ENCODE measurements at regions not wholly inside any gene's neighbourhood (a gene's known extent, or its start where the extent isn't known, plus 50 kb on each side); places are given as distances from the start of the nearest gene placed in this dataset.

DNA sequence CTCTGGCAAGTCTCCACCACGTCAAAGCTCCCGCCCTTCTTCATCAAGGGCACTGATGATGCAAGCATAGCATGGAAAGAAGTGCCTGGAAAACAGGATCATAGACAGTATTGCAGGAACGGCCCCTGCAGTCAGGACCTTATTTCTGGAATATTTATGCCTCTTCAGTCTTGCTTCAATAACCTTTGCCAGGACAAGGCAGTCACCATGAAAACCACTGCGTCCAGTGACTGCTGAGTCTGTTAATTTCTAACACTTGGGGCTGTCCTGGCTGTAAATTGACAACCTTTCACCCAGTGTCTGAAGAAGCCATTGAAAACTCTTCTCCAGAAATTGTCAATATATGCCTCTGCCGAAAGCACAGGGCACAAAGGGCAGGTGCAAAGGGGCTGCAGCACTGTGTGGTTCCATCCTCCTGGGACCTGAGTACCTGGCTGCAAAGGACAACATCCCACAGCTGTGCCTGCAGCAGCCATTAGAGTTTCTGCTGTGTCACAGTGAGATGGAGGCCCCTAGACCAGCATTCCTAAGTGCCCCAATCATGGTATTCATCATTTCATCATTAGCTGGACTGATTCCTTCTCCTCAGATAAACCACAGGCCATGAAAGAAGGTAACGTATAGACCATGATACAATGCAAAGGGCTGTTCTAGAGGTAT lies 819.6 kb downstream of the RNF144A start:
- CTCF ChIA-PET = no interaction called here
- POLR2A ChIA-PET (ENCODE audit: low non-redundant PET) = no interaction called here
- Histone ChIP-seq H3K4me1 (ENCODE audit: insufficient read depth, low read length, poor library complexity, severe bottlenecking) (no peaks in the 10 kb centered on the region), H3K4me3 (ENCODE audit: low read depth, low read length, poor library complexity, severe bottlenecking) (no peak overlapping the region), H3K27me3 (replicated peaks; ENCODE audit: insufficient read depth, low read depth, low read length, poor library complexity) (no peaks in the 10 kb centered on the region), H3K9me3 (ENCODE audit: low read depth, low read length, poor library complexity, severe bottlenecking) (no peaks in the 10 kb centered on the region), H3K36me3 (ENCODE audit: insufficient read depth, low read length, poor library complexity, severe bottlenecking) (no peaks in the 10 kb centered on the region), H3K27ac (ENCODE audit: low read depth, low read length, poor library complexity, severe bottlenecking) (no peak overlapping the region)
- BruUV-seq (replicated peaks) = no TSS peak
- intact Hi-C loops (cut with micrococcal nuclease; ENCODE audit: unreplicated experiment) = loop anchor here (10.0 kb wide), 1 partner anchor 648 kb away; no protein-coding TSS in a partner anchor
- DNase-seq (ENCODE audit: low spot score) = no peak
- no peak for TF ChIP-seq EZH2 (IDR thresholded peaks at IDR 0.05; ENCODE audit: borderline replicate concordance, low read depth, low read length, poor library complexity, severe bottlenecking)
- TF ChIP-seq CTCF (conservative IDR thresholded peaks at IDR 0.05; ENCODE audit: low read depth, low read length) = no peak

GRCh38 chr2:7738596-7738995 lies 821.4 kb downstream of the RNF144A start:
- no peak overlapping the region for H3K27ac ChIP-seq (ENCODE audit: low read depth, low read length, poor library complexity, severe bottlenecking)
- no peaks in the 10 kb centered on the region for H3K36me3 ChIP-seq (ENCODE audit: insufficient read depth, low read length, poor library complexity, severe bottlenecking)
- intact Hi-C loops (cut with micrococcal nuclease; ENCODE audit: unreplicated experiment) = loop anchor here (10.0 kb wide), 1 partner anchor 646 kb away; no protein-coding TSS in a partner anchor
- no peaks in the 10 kb centered on the region for H3K9me3 ChIP-seq (ENCODE audit: low read depth, low read length, poor library complexity, severe bottlenecking)
- ChIA-PET POLR2A (ENCODE audit: low non-redundant PET) (interaction anchor here (0.6 kb wide), 1 partner anchor 50 kb away, joined by 4 read pairs; no protein-coding TSS in a partner anchor), CTCF (no interaction called here)
- no TSS peak for BruUV-seq (replicated peaks)
- H3K27me3 ChIP-seq (replicated peaks; ENCODE audit: insufficient read depth, low read depth, low read length, poor library complexity) = no peaks in the 10 kb centered on the region
- TF ChIP-seq EZH2 (IDR thresholded peaks at IDR 0.05; ENCODE audit: borderline replicate concordance, low read depth, low read length, poor library complexity, severe bottlenecking) = no peak
- no peak for TF ChIP-seq CTCF (conservative IDR thresholded peaks at IDR 0.05; ENCODE audit: low read depth, low read length)
- H3K4me1 ChIP-seq (ENCODE audit: insufficient read depth, low read length, poor library complexity, severe bottlenecking) = no peaks in the 10 kb centered on the region
- H3K4me3 ChIP-seq (ENCODE audit: low read depth, low read length, poor library complexity, severe bottlenecking) = no peak overlapping the region
- no peak for DNase-seq (ENCODE audit: low spot score)

DNA sequence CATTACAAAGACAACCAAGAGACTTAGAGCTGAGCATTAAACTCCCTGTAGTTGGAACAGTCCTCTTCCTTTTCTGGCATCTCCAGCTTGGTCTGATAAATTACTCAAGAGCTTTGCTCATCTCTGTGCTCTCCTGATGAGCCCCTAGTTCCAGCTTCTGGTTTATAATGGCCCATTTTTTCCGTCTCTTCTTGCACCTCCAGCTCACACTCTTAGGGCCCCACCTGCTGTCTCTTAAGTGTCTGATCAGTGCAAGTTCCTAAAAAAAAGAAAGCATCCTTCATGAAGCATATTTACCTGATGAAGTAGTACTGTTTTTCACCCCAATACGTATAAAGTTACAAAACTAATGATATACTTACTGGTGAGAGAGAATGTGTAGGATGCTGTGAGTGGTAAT lies 822.9 kb downstream of the RNF144A start:
- no TSS peak for BruUV-seq (replicated peaks)
- POLR2A ChIA-PET (ENCODE audit: low non-redundant PET) = no interaction called here
- Histone ChIP-seq H3K9me3 (ENCODE audit: low read depth, low read length, poor library complexity, severe bottlenecking) (no peaks in the 10 kb centered on the region), H3K27ac (ENCODE audit: low read depth, low read length, poor library complexity, severe bottlenecking) (no peak overlapping the region), H3K36me3 (ENCODE audit: insufficient read depth, low read length, poor library complexity, severe bottlenecking) (no peaks in the 10 kb centered on the region), H3K4me3 (ENCODE audit: low read depth, low read length, poor library complexity, severe bottlenecking) (no peak overlapping the region), H3K4me1 (ENCODE audit: insufficient read depth, low read length, poor library complexity, severe bottlenecking) (no peaks in the 10 kb centered on the region), H3K27me3 (replicated peaks; ENCODE audit: insufficient read depth, low read depth, low read length, poor library complexity) (no peaks in the 10 kb centered on the region)
- intact Hi-C loops (cut with micrococcal nuclease; ENCODE audit: unreplicated experiment) = no loop called here
- TF ChIP-seq EZH2 (IDR thresholded peaks at IDR 0.05; ENCODE audit: borderline replicate concordance, low read depth, low read length, poor library complexity, severe bottlenecking) (no peak), CTCF (conservative IDR thresholded peaks at IDR 0.05; ENCODE audit: low read depth, low read length) (no peak)
- CTCF ChIA-PET = no interaction called here
- no peak for DNase-seq (ENCODE audit: low spot score)
